MM.1S (cell line): ENCODE measurements at regions not wholly inside any gene's neighbourhood (a gene's known extent, or its start where the extent isn't known, plus 50 kb on each side); places are given as distances from the start of the nearest gene placed in this dataset.
"Not testable (repeated sequence)": the region's sequence is repeated elsewhere in the genome, so short reads cannot be mapped to it uniquely, and the experiment has no call there.

Source experiments
- DNase-seq: peaks from one replicate; pipeline ENCODE4 v3.0.0-alpha.2; 2015
- H2AFZ ChIP-seq: fragments of 300-600 bp; sonication (generic); 2 replicates; pipeline ENCODE4 v1.6.0; 2016; ENCODE audit warnings: antibody characterized with exemption, low read length
- H3F3A ChIP-seq: fragments of 300-600 bp; sonication (generic); 2 replicates; pipeline ENCODE4 v1.6.1; 2016; ENCODE audit warnings: mild to moderate bottlenecking, antibody characterized with exemption, low read length, moderate library complexity, mixed read lengths; ENCODE audit not compliant: insufficient read depth
- H3K27ac ChIP-seq: fragments of 300-600 bp; sonication (generic); 2 replicates; pipeline ENCODE4 v1.5.1; 2016; ENCODE audit warnings: mild to moderate bottlenecking, low read length
- H3K27me3 ChIP-seq: fragments of 300-600 bp; sonication (generic); replicated peaks from 2 replicates; pipeline ENCODE4 v1.6.0; 2016; ENCODE audit warnings: low read length; ENCODE audit not compliant: insufficient read depth
- H3K36me3 ChIP-seq: fragments of 300-600 bp; sonication (generic); replicated peaks from 2 replicates; pipeline ENCODE4 v1.6.1; 2016; ENCODE audit warnings: mild to moderate bottlenecking, low read length, mixed read lengths; ENCODE audit not compliant: insufficient read depth
- H3K4me1 ChIP-seq: fragments of 300-600 bp; sonication (generic); 2 replicates; pipeline ENCODE4 v1.6.1; 2016; ENCODE audit warnings: low read length, mixed read lengths
- H3K4me2 ChIP-seq: fragments of 300-600 bp; sonication (generic); 2 replicates; pipeline ENCODE4 v1.6.0; 2016; ENCODE audit warnings: low read depth, low read length
- H3K4me3 ChIP-seq: fragments of 300-600 bp; sonication (generic); 2 replicates; pipeline ENCODE4 v1.5.1; 2016; ENCODE audit warnings: low read length, mixed read lengths
- H3K79me2 ChIP-seq: fragments of 300-600 bp; sonication (generic); 2 replicates; pipeline ENCODE4 v1.6.1; 2016; ENCODE audit warnings: mixed run types, low read length, mixed read lengths
- H3K9ac ChIP-seq: fragments of 300-600 bp; sonication (generic); 2 replicates; pipeline ENCODE4 v1.6.1; 2016; ENCODE audit warnings: low read length, mixed read lengths
- H3K9me2 ChIP-seq: fragments of 300-600 bp; sonication (generic); replicated peaks from 2 replicates; pipeline ENCODE4 v1.6.1; 2016; ENCODE audit warnings: mild to moderate bottlenecking, low read length, mixed read lengths; ENCODE audit not compliant: insufficient read depth
- H3K9me3 ChIP-seq: fragments of 300-600 bp; sonication (generic); replicated peaks from 2 replicates; pipeline ENCODE4 v1.6.1; 2016; ENCODE audit warnings: mild to moderate bottlenecking, low read length, mixed read lengths; ENCODE audit not compliant: insufficient read depth
- H4K20me1 ChIP-seq: fragments of 300-600 bp; sonication (generic); 2 replicates; pipeline ENCODE4 v1.6.1; 2016; ENCODE audit warnings: mild to moderate bottlenecking, low read length, moderate library complexity, mixed read lengths; ENCODE audit not compliant: insufficient read depth
- EZH2 ChIP-seq: fragments of 300-600 bp; sonication (generic); optimal IDR thresholded peaks from 2 replicates; pipeline ENCODE3; 2017; ENCODE audit warnings: low read depth, mild to moderate bottlenecking, antibody characterized with exemption, low read length, mixed read lengths
- EZH2phosphoT487 ChIP-seq: fragments of 300-600 bp; sonication (generic); IDR thresholded peaks from 2 replicates; pipeline ENCODE4 v1.6.1; 2018; ENCODE audit warnings: antibody characterized with exemption, low read length
- TF ChIP-seq, protein P1 (sequence below): fragments of 300-600 bp; sonication (generic); IDR thresholded peaks from 2 replicates; pipeline ENCODE4 v1.5.1; 2016; ENCODE audit warnings: antibody characterized with exemption, low read length, mixed read lengths

GRCh38 chr3:33980252-33980651, 181.8 kb downstream of the PDCD6IP start:
- no peaks in the 10 kb centered on the region for H3K27me3 ChIP-seq
- no peaks in the 10 kb centered on the region for H3K9me2 ChIP-seq
- DNase-seq, result peak; percentile 8
- H3K36me3 ChIP-seq, result no peaks in the 10 kb centered on the region
- no peak for TF ChIP-seq EZH2
- TF ChIP-seq, protein P1, sequence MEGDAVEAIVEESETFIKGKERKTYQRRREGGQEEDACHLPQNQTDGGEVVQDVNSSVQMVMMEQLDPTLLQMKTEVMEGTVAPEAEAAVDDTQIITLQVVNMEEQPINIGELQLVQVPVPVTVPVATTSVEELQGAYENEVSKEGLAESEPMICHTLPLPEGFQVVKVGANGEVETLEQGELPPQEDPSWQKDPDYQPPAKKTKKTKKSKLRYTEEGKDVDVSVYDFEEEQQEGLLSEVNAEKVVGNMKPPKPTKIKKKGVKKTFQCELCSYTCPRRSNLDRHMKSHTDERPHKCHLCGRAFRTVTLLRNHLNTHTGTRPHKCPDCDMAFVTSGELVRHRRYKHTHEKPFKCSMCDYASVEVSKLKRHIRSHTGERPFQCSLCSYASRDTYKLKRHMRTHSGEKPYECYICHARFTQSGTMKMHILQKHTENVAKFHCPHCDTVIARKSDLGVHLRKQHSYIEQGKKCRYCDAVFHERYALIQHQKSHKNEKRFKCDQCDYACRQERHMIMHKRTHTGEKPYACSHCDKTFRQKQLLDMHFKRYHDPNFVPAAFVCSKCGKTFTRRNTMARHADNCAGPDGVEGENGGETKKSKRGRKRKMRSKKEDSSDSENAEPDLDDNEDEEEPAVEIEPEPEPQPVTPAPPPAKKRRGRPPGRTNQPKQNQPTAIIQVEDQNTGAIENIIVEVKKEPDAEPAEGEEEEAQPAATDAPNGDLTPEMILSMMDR, result peak; percentile 49
- H4K20me1 ChIP-seq, result no peaks in the 10 kb centered on the region
- no peak overlapping the region for H2AFZ ChIP-seq
- no peaks in the 10 kb centered on the region for H3K4me1 ChIP-seq
- H3K79me2 ChIP-seq, result no peaks in the 10 kb centered on the region
- H3K27ac ChIP-seq, result no peak overlapping the region
- no peaks in the 10 kb centered on the region for H3K9me3 ChIP-seq
- H3F3A ChIP-seq, result no peaks in the 10 kb centered on the region
- no peak overlapping the region for H3K4me3 ChIP-seq
- H3K4me2 ChIP-seq, result no peak overlapping the region
- no peak overlapping the region for H3K9ac ChIP-seq

- no peaks in the 10 kb centered on the region for H4K20me1 ChIP-seq
- no peak overlapping the region for H3K4me2 ChIP-seq
- H3K9ac ChIP-seq, result no peak overlapping the region
- H2AFZ ChIP-seq, result no peak overlapping the region
- H3F3A ChIP-seq, result no peaks in the 10 kb centered on the region
- no peak for DNase-seq
- TF ChIP-seq EZH2 (no peak), EZH2phosphoT487 (no peak)
- TF ChIP-seq, protein P1, result no peak
- H3K4me1 ChIP-seq, result no peaks in the 10 kb centered on the region
- no peak overlapping the region for H3K27ac ChIP-seq
- H3K9me2 ChIP-seq, result no peaks in the 10 kb centered on the region
- no peaks in the 10 kb centered on the region for H3K9me3 ChIP-seq
- no peaks in the 10 kb centered on the region for H3K36me3 ChIP-seq
- H3K27me3 ChIP-seq, result no peaks in the 10 kb centered on the region
- no peaks in the 10 kb centered on the region for H3K79me2 ChIP-seq
- no peak overlapping the region for H3K4me3 ChIP-seq
These were observed 183.9 kb downstream of the PDCD6IP start for GRCh38 chr3:33982269-33982798.

GRCh38 chr3:33982949-33983348, 184.5 kb downstream of the PDCD6IP start:
- not testable (repeated sequence) for H3K4me2 ChIP-seq, H3K36me3 ChIP-seq, H4K20me1 ChIP-seq, H3K9me3 ChIP-seq, H2AFZ ChIP-seq, H3K9ac ChIP-seq, H3K9me2 ChIP-seq, H3K27me3 ChIP-seq, H3K27ac ChIP-seq, H3F3A ChIP-seq, H3K4me3 ChIP-seq, H3K79me2 ChIP-seq, DNase-seq, H3K4me1 ChIP-seq

DNA sequence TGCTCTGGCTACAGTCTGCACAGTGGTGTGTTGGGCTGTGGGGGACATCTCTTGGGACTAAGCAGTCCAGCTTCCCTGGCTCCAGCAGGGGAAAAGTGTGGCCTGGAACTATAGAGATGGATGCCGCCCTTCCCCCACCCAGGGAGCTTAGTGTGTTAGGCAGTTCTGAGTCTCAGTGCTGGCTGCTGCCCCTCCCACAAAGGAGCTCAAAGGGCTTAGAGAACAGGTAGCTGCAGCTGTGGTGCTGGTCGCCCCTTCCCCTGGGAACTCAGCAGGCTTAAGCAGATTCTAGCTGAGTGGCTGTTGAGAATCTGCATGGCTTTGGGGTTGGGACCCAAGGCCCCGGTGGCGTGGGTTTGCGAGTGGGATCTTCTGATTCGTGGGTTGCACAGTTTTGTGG, 190.8 kb downstream of the PDCD6IP start:
- Histone ChIP-seq H3K79me2 (no peaks in the 10 kb centered on the region), H2AFZ (no peak overlapping the region), H3K27me3 (no peaks in the 10 kb centered on the region), H3K4me2 (no peak overlapping the region), H4K20me1 (no peaks in the 10 kb centered on the region), H3K4me3 (no peak overlapping the region), H3F3A (no peaks in the 10 kb centered on the region), H3K4me1 (no peaks in the 10 kb centered on the region), H3K27ac (no peak overlapping the region), H3K9me2 (no peaks in the 10 kb centered on the region), H3K36me3 (no peaks in the 10 kb centered on the region), H3K9ac (no peak overlapping the region), H3K9me3 (no peaks in the 10 kb centered on the region)
- no peak for DNase-seq
- TF ChIP-seq, protein P1, result no peak
- TF ChIP-seq EZH2phosphoT487 (no peak), EZH2 (no peak)
